SK-N-SH treated with all-trans-retinoic acid at 6 μM for 48 hours (cell line): ENCODE measurements at regions not wholly inside any gene's neighbourhood (a gene's known extent, or its start where the extent isn't known, plus 50 kb on each side); places are given as distances from the start of the nearest gene placed in this dataset.
"Not testable (repeated sequence)": the region's sequence is repeated elsewhere in the genome, so short reads cannot be mapped to it uniquely, and the experiment has no call there.

Source experiments
- ATAC-seq: fragments of 200-7000 bp; cut with Tn5 transposase; 3 replicates; pipeline ENCODE4 v1.9.1; 2020; ENCODE audit warnings: mild to moderate bottlenecking, moderate library complexity
- ARNTL ChIP-seq: fragments of 450-650 bp; formaldehyde crosslinking; IDR thresholded peaks from 2 replicates; pipeline ENCODE4 v1.5.0; 2020; ENCODE audit warnings: low read depth, mild to moderate bottlenecking, moderate library complexity, borderline replicate concordance
- BACH2 ChIP-seq: fragments of 250-450 bp; sonication (Bioruptor Pico); IDR thresholded peaks from 2 replicates; pipeline ENCODE4 v1.9.0; 2021; ENCODE audit warnings: mild to moderate bottlenecking, borderline replicate concordance
- CREB5 ChIP-seq: fragments of 250-450 bp; sonication (Bioruptor Pico); IDR thresholded peaks from 2 replicates; pipeline ENCODE4 v1.5.1; 2020; ENCODE audit warnings: low read depth, mild to moderate bottlenecking, moderate library complexity
- CSDC2 ChIP-seq: fragments of 250-450 bp; sonication (Bioruptor Pico); IDR thresholded peaks from 2 replicates; pipeline ENCODE4 v1.5.0; 2020; ENCODE audit warnings: mild to moderate bottlenecking, moderate library complexity
- CSRNP3 ChIP-seq: fragments of 250-450 bp; sonication (Bioruptor Pico); IDR thresholded peaks from 2 replicates; pipeline ENCODE4 v1.5.1; 2021; ENCODE audit warnings: mild to moderate bottlenecking, moderate library complexity
- ESRRG ChIP-seq: fragments of 250-450 bp; sonication (Bioruptor Pico); IDR thresholded peaks from 2 replicates; pipeline ENCODE4 v1.6.1; 2021; ENCODE audit warnings: mild to moderate bottlenecking
- GLIS3 ChIP-seq: fragments of 250-450 bp; sonication (Bioruptor Pico); IDR thresholded peaks from 2 replicates; pipeline ENCODE4 v1.5.0; 2020; ENCODE audit warnings: mild to moderate bottlenecking, moderate library complexity
- ISL1 ChIP-seq: fragments of 250-450 bp; sonication (Bioruptor Pico); IDR thresholded peaks from 2 replicates; pipeline ENCODE4 v2.1.2; 2022; ENCODE audit warnings: mild to moderate bottlenecking, moderate library complexity
- OSR1 ChIP-seq: fragments of 250-450 bp; sonication (Bioruptor Pico); IDR thresholded peaks from 2 replicates; pipeline ENCODE4 v1.8.0; 2022; ENCODE audit warnings: moderate library complexity, mild to moderate bottlenecking, inconsistent platforms
- PATZ1 ChIP-seq: fragments of 250-450 bp; sonication (Bioruptor Pico); IDR thresholded peaks from 2 replicates; pipeline ENCODE4 v1.8.0; 2020; ENCODE audit warnings: mild to moderate bottlenecking, moderate library complexity, borderline replicate concordance
- POU6F1 ChIP-seq: fragments of 250-450 bp; sonication (Bioruptor Pico); IDR thresholded peaks from 2 replicates; pipeline ENCODE4 v1.8.0; 2021; ENCODE audit warnings: low read depth, mild to moderate bottlenecking, moderate library complexity, borderline replicate concordance
- PPARA ChIP-seq: fragments of 250-450 bp; sonication (Bioruptor Pico); IDR thresholded peaks from 2 replicates; pipeline ENCODE4 v1.5.0; 2020; ENCODE audit warnings: mild to moderate bottlenecking, borderline replicate concordance
- RARB ChIP-seq: fragments of 250-450 bp; sonication (Bioruptor Pico); IDR thresholded peaks from 2 replicates; pipeline ENCODE4 v1.8.0; 2021; ENCODE audit warnings: mild to moderate bottlenecking, moderate library complexity
- SNAI2 ChIP-seq: fragments of 250-450 bp; sonication (Bioruptor Pico); IDR thresholded peaks from 2 replicates; pipeline ENCODE4 v1.5.0; 2020; ENCODE audit warnings: mild to moderate bottlenecking, moderate library complexity
- TOX ChIP-seq: fragments of 250-450 bp; sonication (Bioruptor Pico); IDR thresholded peaks from 2 replicates; pipeline ENCODE4 v1.8.0; 2021; ENCODE audit warnings: mild to moderate bottlenecking, moderate library complexity, borderline replicate concordance
- TSHZ2 ChIP-seq: fragments of 250-450 bp; sonication (Bioruptor Pico); IDR thresholded peaks from 2 replicates; pipeline ENCODE4 v1.5.0; 2020; ENCODE audit warnings: mild to moderate bottlenecking, moderate library complexity
- ZC3H10 ChIP-seq: fragments of 250-450 bp; sonication (Bioruptor Pico); IDR thresholded peaks from 2 replicates; pipeline ENCODE4 v1.5.1; 2021; ENCODE audit warnings: mild to moderate bottlenecking, moderate library complexity
- ZFP3 ChIP-seq: fragments of 250-450 bp; sonication (Bioruptor Pico); IDR thresholded peaks from 2 replicates; pipeline ENCODE4 v1.5.0; 2020; ENCODE audit warnings: mild to moderate bottlenecking, moderate library complexity
- ZFP30 ChIP-seq: fragments of 450-650 bp; formaldehyde crosslinking; IDR thresholded peaks from 2 replicates; pipeline ENCODE4 v1.5.0; 2022; ENCODE audit warnings: mild to moderate bottlenecking, moderate library complexity
- ZNF565 ChIP-seq: fragments of 450-650 bp; formaldehyde crosslinking; conservative IDR thresholded peaks from 2 replicates; pipeline ENCODE4 v1.5.0; 2020; ENCODE audit warnings: low read depth, mild to moderate bottlenecking, moderate library complexity
- ZNF70 ChIP-seq: fragments of 450-650 bp; formaldehyde crosslinking; IDR thresholded peaks from 2 replicates; pipeline ENCODE4 v1.5.0; 2020; ENCODE audit warnings: mild to moderate bottlenecking, moderate library complexity
- ZNF8 ChIP-seq: fragments of 450-650 bp; formaldehyde crosslinking; IDR thresholded peaks from 2 replicates; pipeline ENCODE4 v1.5.0; 2020; ENCODE audit warnings: mild to moderate bottlenecking, moderate library complexity

GRCh38 chr4:163736876-163737275, 242.4 kb downstream of the TMA16 start (continued):
- TF ChIP-seq RARB (no peak), GLIS3 (CRISPR knock-in tag) (no peak), ZFP3 (CRISPR knock-in tag) (no peak), OSR1 (CRISPR knock-in tag) (no peak), POU6F1 (CRISPR knock-in tag) (no peak)

- ATAC-seq, result not testable (repeated sequence)
These were observed 243.4 kb downstream of the TMA16 start for GRCh38 chr4:163737846-163738245.

GRCh38 chr4:163738521-163738920, 244.0 kb downstream of the TMA16 start:
- no peak for ATAC-seq
- TF ChIP-seq ZNF70 (CRISPR knock-in tag), result no peak
- TF ChIP-seq ZFP3 (CRISPR knock-in tag), result no peak
- no peak for TF ChIP-seq CSRNP3 (CRISPR knock-in tag)
- no peak for TF ChIP-seq TOX
- TF ChIP-seq OSR1 (CRISPR knock-in tag), result no peak
- TF ChIP-seq ZNF8 (CRISPR knock-in tag), result no peak
- TF ChIP-seq ESRRG (CRISPR knock-in tag), result no peak
- TF ChIP-seq PATZ1, result no peak
- TF ChIP-seq ZNF565 (CRISPR knock-in tag), result no peak
- TF ChIP-seq PPARA (CRISPR knock-in tag), result no peak
- no peak for TF ChIP-seq ZC3H10 (CRISPR knock-in tag)
- TF ChIP-seq ISL1, result no peak
- TF ChIP-seq ZFP30 (CRISPR knock-in tag), result no peak
- no peak for TF ChIP-seq ARNTL (CRISPR knock-in tag)
- TF ChIP-seq GLIS3 (CRISPR knock-in tag), result no peak
- TF ChIP-seq SNAI2 (CRISPR knock-in tag), result no peak
- TF ChIP-seq BACH2 (CRISPR knock-in tag), result no peak
- no peak for TF ChIP-seq CSDC2 (CRISPR knock-in tag)
- no peak for TF ChIP-seq POU6F1 (CRISPR knock-in tag)

GRCh38 chr4:163744861-163745260, 250.4 kb downstream of the TMA16 start:
- ATAC-seq, result no peak
- TF ChIP-seq ARNTL (CRISPR knock-in tag) (no peak), CREB5 (CRISPR knock-in tag) (no peak), GLIS3 (CRISPR knock-in tag) (no peak), TSHZ2 (no peak), POU6F1 (CRISPR knock-in tag) (no peak), CSDC2 (CRISPR knock-in tag) (no peak), PATZ1 (no peak), BACH2 (CRISPR knock-in tag) (no peak), OSR1 (CRISPR knock-in tag) (no peak), ZNF565 (CRISPR knock-in tag) (no peak), TOX (no peak), ZC3H10 (CRISPR knock-in tag) (no peak)
